HFFc6 (cell line): ENCODE measurements at regions not wholly inside any gene's neighbourhood (a gene's known extent, or its start where the extent isn't known, plus 50 kb on each side); places are given as distances from the start of the nearest gene placed in this dataset.

Source experiments
- DNase-seq: peaks from one replicate; pipeline ENCODE4 v3.0.0-alpha.2; 2018
- H3K27ac Mint-ChIP-seq: 2 replicates; pipeline ENCODE4 v1.8.0; 2020; ENCODE audit warnings: mild to moderate bottlenecking, mixed read lengths
- H3K27me3 Mint-ChIP-seq: 2 replicates; pipeline ENCODE4 v1.8.0; 2021; ENCODE audit warnings: mild to moderate bottlenecking, moderate library complexity, mixed read lengths; ENCODE audit not compliant: insufficient read depth
- H3K36me3 Mint-ChIP-seq: 2 replicates; pipeline ENCODE4 v1.8.0; 2021; ENCODE audit warnings: low read depth, mixed read lengths
- H3K4me1 Mint-ChIP-seq: 2 replicates; pipeline ENCODE4 v1.8.0; 2020; ENCODE audit warnings: low read depth, mixed read lengths
- H3K4me3 Mint-ChIP-seq: 2 replicates; pipeline ENCODE4 v1.8.0; 2020; ENCODE audit warnings: mild to moderate bottlenecking, moderate library complexity, mixed read lengths
- H3K9me3 Mint-ChIP-seq: 2 replicates; pipeline ENCODE4 v1.8.0; 2020; ENCODE audit warnings: mild to moderate bottlenecking, mixed read lengths
- CTCF ChIP-seq: fragments of 200-600 bp; sonication (generic); IDR thresholded peaks from 2 replicates; pipeline ENCODE4 v1.5.0; 2021; ENCODE audit warnings: antibody characterized with exemption, mild to moderate bottlenecking

GRCh38 chr11:90556026-90556425 is 333.2 kb upstream of the CHORDC1 start:
- DNase-seq = no peak
- TF ChIP-seq CTCF = no peak
- Mint-ChIP-seq H3K4me3 (no peak overlapping the region), H3K27me3 (no peaks in the 10 kb centered on the region), H3K36me3 (no peaks in the 10 kb centered on the region), H3K27ac (no peak overlapping the region), H3K9me3 (peaks cover 42% of the 10 kb centered on the region), H3K4me1 (no peaks in the 10 kb centered on the region)

- TF ChIP-seq CTCF = no peak
- DNase-seq = no peak
- peaks cover 38% of the 10 kb centered on the region for H3K9me3 Mint-ChIP-seq
- no peaks in the 10 kb centered on the region for H3K27me3 Mint-ChIP-seq
- H3K4me3 Mint-ChIP-seq = no peak overlapping the region
- H3K4me1 Mint-ChIP-seq = no peaks in the 10 kb centered on the region
- no peak overlapping the region for H3K27ac Mint-ChIP-seq
- no peaks in the 10 kb centered on the region for H3K36me3 Mint-ChIP-seq
Measured at GRCh38 chr11:90555477-90555876, 332.6 kb upstream of the CHORDC1 start.

GRCh38 chr11:90542092-90542491 is 319.2 kb upstream of the CHORDC1 start:
- Mint-ChIP-seq H3K4me1 (no peaks in the 10 kb centered on the region), H3K9me3 (peaks cover 41% of the 10 kb centered on the region), H3K27me3 (no peaks in the 10 kb centered on the region), H3K36me3 (no peaks in the 10 kb centered on the region), H3K4me3 (no peak overlapping the region), H3K27ac (no peak overlapping the region)
- TF ChIP-seq CTCF = no peak
- no peak for DNase-seq

GRCh38 chr11:90536301-90536700 is 313.5 kb upstream of the CHORDC1 start:
- Mint-ChIP-seq H3K4me3 (no peak overlapping the region), H3K36me3 (no peaks in the 10 kb centered on the region), H3K27me3 (peaks cover 1% of the 10 kb centered on the region; the same call in 1 of the 2 replicates), H3K27ac (no peak overlapping the region), H3K4me1 (no peaks in the 10 kb centered on the region), H3K9me3 (peaks cover 30% of the 10 kb centered on the region)
- no peak for DNase-seq
- TF ChIP-seq CTCF = no peak

- DNase-seq = no peak
Measured at GRCh38 chr11:90532125-90532524, 309.3 kb upstream of the CHORDC1 start.

More at GRCh38 chr11:90532125-90532524, 309.3 kb upstream of the CHORDC1 start:
- H3K4me1 Mint-ChIP-seq = no peaks in the 10 kb centered on the region
- H3K27me3 Mint-ChIP-seq = peaks cover 1% of the 10 kb centered on the region; the same call in 1 of the 2 replicates
- H3K9me3 Mint-ChIP-seq = peaks cover 22% of the 10 kb centered on the region
- no peak for TF ChIP-seq CTCF
- H3K36me3 Mint-ChIP-seq = no peaks in the 10 kb centered on the region
- no peak overlapping the region for H3K27ac Mint-ChIP-seq
- H3K4me3 Mint-ChIP-seq = no peak overlapping the region
